NCI-H146 treated with DMSO at 0.1 percent for 48 hours (cell line): ENCODE measurements at regions not wholly inside any gene's neighbourhood (a gene's known extent, or its start where the extent isn't known, plus 50 kb on each side); places are given as distances from the start of the nearest gene placed in this dataset.
A peak's percentile ranks its signal among the peaks of the same experiment; 100 is the strongest.
"Not testable (repeated sequence)": the region's sequence is repeated elsewhere in the genome, so short reads cannot be mapped to it uniquely, and the experiment has no call there.

ENCODE experiments used
- DNase-seq: peaks from one replicate; lab custom pipeline; 2025; ENCODE audit not compliant: unreplicated experiment; lab: John Stamatoyannopoulos, UW

DNA sequence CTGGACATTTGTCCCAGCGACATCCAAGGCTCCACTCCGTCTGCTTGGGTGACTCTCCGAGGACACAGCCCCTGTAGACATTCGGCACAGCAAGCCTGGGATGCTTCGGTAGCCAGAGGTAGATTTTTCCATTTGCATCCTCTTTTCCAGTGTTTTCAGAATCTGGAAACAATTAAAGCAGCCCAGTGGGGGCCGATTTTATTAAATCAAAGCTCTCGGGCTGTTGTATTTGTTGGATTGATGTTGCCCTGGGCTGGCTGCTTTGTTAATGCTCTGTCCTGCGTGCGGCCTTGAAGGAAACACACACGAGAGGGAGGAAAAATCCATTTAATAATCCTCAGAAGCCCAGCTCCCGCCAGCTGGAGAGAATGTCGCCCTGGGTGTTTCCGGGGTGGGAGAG, 158.1 kb upstream of the CIBAR2 start:
- no peak for DNase-seq

DNA sequence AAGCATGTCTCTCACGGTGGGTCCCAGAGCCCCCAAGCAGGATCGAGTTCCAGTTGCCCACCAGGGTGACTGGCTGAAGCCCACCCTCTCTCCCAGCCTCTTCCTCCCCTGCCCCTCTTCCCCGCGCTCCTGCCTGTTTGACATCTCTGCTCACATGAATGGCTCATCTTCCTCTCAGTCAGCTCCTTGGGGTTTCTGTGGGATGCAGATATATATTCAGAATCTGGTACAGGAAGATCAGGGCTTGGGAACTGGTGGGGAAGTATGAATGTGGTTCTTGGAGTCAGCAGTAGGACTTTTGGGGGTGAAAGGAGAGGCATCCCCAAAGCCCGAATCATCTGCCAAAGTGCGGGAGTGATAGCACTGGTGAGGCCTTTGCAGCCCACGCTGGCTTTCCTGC, 158.9 kb upstream of the CIBAR2 start:
- DNase-seq: no peak

DNA sequence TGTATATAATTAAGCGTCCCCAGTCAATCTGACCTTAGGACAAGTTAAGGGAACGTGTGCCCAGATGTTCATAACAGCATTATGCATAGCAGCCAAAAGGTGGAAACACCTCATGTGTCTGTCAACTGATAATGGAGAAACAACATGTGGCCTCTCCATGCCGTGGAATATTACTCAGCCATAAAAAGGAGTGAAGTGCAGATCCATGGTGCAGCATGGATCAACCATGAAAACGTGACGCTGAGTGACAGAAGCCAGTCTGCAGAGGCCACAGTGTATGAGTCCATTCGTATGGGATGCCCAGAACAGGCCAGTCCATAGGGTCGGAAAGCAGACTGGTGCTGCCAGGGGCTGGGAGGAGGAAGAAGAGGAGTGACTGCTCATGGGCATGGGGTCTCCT, 161.0 kb upstream of the CIBAR2 start:
- no peak for DNase-seq

DNA sequence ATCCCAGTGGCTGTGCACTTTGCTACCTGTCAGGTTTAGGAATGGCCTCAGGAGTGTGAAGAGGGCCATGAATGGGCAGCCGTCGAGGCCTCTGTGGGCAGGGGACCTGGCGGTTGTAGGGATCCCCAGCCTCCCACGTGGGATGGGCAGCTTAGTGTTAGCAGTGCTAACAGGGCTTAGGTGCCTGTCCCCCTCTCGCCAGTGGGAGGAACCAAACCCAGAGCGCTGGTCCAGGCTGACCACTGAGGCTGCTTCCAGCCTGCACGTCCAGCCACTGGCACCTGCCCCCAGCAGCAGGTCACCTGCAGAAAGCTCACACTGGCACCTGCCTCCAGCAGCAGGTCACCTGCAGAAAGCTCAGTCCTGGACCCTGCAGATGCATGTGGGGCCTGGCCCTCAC, 162.2 kb upstream of the CIBAR2 start:
- DNase-seq: no peak

DNA sequence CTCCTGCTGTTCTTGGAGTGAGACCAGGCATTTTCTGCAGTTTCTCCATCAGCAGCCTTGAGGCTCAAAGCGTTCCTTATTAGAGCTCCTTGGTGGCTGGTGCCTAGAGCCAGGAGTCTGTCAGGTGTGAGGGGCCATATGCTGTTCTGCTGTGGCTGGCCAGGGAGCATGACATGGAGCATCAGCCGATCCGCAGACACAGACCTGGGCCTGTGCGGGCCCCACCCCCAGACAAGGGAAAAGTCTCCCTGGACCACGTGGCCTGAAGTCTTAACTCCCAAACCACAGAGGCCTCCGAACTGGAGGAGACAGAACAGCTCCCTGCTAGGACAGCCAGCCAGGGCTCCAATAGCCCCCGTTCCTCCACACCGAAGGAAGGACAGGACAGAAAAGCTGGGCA, 162.7 kb upstream of the CIBAR2 start:
- DNase-seq: no peak

DNA sequence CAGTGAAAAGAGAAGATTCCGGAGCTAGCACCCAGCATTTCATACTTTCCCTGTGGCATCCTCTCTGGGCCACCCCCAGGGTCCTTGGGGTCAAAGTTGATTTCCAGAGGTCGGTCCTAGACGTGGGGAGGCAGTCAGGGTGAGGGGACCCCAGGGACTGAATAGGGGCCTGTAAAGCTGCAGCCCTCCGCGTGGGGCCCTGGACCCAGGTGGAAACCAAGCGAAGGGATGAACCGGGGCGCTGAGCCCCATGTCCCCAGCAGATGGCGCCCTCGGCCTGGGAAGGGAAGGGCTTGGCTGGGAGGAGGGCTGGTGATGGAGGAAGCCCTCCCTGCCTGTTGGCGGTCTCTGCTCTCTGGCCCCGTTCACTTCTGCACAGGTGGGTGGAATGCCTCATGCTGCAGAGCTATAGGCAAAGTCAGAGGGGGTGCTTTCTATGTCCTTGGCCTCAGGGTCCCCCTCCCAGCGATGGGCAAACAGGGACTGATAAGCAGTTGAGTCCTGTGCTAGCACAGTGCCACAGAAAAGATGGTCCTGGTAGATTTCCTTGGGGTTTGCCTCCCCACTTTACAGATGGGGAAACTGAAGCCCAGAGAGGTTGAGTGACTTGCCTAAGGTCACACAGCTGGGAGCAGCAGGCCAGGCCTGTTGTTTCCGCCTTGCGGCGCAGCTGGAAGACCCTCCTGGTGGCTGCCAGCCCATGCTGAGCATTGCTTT, 163.4 kb upstream of the CIBAR2 start:
- DNase-seq: peak; percentile 12

DNA sequence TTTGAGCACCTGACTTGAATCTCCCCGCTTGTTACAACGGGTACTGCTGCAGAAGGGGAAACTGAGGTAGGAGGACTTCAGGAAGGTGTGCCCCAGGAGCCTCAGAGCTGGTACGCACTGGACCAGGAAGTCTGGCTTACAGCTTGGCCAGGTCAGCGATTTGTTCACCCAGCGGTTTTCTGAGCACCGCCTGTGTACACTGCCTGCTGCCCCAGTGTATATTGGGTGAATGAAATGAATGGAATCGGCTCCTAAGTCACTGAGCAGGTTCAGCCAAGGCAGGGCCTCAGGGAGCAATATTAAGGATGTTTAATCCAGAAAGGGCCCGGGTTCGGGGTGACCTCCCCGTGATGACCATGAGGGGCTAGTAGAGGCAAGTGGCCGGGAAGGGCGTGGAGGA, 164.0 kb upstream of the CIBAR2 start:
- DNase-seq: no peak

DNA sequence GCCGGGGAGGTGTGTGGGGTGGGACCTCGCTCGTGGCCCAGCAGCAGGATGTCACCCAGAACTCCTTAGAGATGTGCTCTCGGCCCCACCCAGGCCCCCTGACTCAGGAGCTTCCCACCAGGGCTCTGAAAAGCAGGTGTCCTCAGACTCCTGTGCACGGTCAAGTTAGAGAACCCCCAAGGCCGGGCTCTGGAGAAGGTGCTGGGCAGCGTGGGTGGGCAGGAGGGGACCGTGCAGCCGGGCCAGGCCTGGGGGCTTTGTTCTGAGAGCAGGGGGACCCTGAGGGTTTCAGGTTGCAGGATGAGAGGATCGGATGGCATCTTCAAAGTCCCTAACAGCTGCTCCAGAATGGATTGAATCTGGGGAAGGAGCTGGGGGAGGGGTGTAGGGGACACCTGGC, 164.4 kb upstream of the CIBAR2 start:
- no peak for DNase-seq

DNA sequence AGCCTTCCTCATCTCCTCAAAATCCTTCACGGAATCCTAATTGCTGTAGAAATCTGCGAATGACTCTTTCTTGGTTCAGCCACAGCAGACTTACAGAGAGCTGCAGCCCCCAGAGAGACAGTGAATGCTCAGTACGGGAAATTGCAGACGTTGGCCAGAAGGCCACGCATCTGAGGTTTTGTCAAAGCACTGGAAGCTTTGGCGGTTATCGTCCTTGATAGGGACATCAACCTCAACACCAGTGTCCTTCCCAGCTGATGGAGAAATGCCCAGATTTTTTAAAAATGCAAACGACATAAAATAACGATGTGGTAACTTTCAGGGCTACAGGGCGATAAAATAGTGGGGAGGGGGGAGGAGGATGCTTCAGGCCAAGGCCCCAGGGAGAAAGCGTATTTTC, 166.6 kb upstream of the CIBAR2 start:
- DNase-seq: no peak

DNA sequence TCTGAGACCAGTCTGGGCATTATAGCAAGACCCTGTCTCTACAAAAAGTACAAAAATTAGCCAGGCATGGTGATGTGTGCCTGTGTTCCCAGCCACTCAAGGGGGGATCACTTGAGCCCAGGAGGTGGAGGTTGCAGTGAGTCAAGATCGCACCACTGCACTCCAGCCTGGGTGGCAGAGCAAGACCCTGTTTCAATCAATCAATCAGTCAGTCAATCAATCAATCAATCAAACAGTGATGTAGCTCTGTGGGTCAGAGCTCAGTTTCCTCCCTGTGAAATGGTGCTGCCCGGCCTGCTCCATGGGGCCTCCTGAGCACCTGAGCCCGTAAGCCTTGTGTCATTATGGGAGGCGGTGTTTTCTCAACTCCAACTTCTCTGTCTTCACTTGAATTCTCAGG, 167.1 kb upstream of the CIBAR2 start:
- DNase-seq: no peak

DNA sequence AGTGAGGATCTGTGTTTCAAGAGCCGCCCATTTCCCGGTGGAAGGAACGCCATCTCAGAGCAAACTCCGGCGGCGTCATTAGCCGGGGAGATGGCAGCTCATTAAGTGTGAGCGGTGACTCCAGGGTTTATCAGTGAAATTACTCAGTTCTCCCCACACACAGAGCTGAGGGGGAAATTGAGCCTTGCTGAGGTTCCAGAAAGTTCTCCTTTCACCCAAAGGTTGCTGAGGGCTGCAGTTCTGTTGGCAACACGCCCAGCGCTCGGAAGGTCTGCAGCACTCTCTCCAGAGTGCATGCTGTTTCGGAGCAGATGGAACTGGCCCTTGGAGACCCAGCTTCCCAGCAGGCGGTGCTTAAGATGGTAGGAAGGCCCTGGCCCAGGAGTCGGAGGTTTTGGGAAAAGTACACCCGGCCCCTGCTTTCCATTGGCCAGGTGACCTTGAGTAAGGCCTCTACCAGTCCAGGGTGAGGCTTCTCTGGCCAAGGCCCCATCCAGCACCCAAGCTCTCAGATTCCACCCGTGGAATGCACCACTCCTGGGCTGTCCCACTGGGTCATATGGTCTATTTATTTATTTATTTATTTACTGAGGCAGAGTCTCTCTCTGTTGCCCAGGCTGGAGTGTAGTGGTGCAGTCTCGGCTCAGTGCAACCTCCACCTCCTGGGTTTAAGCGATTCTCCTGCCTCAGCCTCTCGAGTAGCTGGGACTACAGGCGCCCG, 167.7 kb upstream of the CIBAR2 start:
- DNase-seq: no peak

DNA sequence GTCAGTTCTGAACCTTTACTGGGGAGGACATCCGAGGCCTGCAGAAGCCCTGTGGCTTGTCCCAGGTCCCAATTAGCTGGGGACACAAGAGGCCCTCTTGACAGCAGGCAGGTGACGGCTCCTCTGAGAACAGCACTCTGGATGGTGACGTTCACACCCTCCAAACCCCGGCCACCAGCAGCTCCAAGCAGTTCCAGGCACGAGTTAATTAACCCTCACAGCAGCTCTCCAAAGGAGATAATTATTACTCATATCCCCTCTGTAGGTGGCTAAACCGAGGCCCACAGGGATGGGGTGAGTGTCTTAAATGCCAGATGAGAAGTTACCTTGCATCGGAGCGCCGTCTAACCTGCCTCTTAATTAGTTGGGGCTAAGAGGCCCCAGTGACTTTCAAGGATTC, 168.9 kb upstream of the CIBAR2 start:
- DNase-seq: no peak

DNA sequence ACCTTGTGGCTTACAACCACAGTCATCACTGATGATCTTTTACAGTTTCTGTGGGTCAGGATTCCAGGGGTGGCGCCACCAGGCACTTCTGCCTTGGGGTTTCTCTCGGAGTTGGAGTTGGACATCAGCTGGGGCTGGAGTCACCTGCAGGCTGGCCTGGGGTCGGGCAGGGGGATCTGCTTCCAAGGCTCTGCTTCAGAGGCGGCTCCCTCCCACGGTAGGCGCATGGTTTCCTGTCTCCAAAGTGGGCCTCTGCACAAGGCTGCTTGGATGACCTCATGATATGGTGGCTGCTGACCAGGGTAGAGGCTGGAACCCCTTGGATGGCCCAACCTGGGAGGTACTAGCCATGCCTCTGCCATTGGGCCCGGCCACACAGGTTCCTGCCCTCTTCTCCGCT, 170.6 kb upstream of the CIBAR2 start:
- no peak for DNase-seq

DNA sequence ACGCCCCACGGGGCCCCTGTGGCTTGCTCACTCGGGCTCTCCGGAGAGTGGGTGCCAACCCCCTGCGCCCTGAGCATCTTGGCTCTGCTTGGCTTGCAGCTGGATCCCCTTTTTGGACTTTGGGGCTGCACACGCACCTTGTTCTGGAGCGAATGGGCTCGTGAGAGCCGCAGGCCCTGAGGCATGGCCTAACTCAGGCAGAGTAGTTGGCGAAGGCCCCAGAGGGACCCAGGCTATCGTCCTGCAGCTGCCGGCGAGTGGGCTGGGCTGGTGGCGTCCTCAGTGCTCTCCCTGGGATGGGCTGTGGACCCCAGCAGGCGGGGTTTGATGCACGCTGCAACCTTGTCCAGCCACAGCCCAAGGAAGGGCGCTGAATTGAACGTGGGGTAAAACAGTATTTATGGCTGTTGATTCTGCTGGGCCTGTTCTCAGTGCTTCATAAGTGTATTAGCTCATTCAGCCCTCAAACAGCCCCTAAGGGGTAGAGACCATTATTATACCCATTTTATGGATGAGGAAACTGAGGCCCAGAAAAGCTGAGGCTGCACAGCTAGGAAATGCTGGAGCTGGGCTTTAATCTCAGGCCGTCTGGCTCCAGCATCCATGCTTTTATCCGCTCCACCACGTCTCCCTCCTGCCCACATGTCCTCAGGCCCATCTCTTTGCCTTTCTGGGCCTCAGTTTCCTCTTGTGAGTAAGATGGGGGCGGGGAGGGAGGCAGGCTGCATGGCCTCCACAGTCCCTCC, 171.2 kb upstream of the CIBAR2 start:
- no peak for DNase-seq

DNA sequence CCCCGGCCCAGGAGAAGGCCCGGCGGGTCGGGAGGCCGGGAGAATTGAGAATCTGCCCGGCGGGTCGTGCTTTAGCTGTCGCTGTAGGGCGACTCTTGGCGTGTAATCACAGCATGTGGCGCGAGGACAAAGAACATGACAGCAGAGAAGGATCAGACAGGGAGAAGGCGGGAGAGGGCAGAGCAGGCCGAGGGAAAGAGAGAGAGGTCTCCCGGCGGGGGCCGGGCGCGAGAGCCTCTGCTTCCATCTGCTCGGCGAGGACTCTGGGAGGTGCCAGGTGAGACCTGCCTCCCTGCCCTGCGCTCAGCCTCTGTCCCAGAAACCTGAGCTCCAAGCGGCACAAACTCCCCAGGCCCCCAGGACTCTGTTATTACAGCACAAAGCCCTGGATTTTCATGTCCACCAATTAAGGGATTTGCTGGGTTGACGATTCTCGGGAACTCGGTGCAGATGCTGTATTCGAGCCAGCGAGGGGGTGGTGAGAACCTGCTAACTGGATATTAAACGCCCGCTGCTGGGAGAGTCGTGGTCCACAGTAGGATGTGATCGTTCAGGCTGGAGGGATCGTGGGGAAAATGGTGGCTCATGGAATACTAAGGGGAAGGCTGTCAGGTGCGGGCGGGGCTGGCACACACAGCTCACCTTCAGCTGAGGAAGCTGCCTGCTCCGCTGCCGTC, 172.0 kb upstream of the CIBAR2 start:
- peak; percentile 58 for DNase-seq

DNA sequence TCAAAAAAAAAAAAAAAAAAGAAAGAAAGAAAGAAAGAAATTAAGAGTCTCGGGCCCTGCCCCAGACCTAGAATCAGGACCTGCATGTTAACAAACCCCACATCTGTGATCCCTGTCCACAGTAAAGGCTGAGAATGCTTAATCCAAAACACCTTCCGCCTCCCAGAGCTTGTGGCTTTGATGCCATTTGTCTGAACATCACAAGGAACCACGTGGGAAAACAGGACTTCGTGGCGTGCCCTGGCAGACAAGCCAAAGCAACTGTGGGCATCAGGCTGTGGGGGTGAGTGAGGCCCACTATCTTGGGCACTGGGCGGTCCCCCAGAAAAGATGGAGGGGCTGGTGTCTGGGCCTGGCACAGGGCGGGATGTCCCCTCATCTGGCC, 173.4 kb upstream of the CIBAR2 start:
- DNase-seq: no peak

DNA sequence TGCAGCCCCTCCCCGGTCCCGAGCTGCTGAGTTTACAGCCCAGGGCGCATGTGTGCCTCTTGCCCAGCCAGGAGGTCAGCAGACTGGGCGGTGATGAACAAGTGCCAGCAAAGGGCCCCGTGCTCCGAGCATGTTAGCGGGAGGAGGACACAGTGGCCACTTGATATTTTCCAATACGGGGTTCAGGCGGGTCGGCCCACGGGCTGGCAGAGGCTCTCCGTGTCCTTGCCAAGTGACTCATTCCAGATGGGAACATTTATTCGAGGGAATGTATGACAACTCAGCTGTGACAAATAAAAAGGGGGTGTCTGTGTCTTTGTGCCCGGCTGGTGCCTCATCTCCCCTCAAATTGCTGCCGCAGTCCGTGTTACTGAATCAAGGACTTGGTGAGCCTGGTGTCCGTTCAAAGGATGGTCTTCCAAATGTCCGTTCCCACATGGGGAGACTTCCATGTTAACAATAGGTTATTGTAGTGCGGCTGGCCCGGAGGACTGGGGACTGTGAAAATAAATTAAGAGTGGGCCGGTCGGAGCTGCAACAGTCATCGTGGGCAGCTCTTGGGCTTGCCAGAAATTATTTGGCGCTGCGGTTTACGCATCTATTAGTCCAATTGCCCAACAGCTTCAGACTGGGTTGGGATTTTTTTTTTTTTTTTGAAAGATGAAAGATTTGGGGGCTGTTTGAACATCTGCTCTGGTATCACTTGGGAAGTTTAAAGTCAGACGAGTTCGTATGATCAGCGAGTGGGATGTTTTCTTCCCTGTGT, 174.0 kb upstream of the CIBAR2 start:
- no peak for DNase-seq

DNA sequence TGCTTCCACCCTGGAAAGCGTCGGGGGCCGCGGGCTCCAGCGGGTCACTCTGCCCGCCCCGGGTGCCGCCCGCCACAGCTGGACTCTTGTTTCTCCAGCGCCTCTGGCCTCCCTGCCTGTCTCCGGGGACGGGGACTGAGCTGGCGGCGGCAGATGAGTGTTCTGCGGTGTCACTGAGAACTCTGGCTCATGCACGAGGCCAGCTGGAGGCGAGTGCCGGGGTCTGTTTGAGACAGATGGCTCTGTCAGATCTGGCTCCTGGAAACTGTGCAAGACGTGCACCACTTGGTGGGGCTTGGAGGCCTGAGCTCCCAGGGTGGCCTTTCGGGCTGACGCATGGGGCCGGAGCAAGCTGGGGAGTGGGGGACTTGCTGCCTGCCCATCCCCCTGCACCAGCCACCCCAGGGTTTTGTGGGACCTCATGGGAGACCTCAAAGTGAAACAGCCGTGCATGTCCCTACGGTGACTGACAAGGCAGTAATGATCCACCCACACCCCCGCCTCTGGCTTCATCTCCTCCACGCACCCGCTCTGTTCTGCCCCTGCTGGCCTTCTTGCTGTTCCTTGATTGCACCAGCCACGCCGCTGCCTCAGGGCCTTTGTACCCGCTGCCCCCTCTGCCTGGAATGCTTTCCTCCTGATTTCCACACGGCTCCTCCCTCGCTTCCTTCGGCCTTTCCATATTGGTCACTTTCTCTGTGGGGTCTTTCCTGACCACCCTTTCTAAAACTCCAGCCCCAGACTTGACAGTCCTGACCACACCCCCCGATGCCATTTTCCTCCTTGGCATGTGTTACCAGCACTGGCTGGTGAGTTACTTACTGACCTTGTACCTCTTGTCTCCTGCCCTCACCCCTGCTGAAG, 174.9 kb upstream of the CIBAR2 start:
- no peak for DNase-seq

DNA sequence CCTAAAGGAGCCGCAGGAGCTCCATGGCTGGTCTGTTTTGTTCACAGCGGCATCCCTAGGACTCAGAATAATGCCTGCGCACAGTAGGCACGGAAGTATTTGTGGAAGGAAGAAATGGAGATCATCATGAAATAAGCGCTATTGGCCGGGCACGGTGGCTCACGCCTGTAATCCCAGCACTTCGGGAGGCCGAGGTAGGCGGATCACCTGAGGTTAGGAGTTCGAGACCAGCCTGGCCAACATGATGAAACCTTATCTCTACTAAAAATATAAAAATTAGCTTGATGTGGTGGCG, 175.5 kb upstream of the CIBAR2 start:
- not testable (repeated sequence) for DNase-seq

DNA sequence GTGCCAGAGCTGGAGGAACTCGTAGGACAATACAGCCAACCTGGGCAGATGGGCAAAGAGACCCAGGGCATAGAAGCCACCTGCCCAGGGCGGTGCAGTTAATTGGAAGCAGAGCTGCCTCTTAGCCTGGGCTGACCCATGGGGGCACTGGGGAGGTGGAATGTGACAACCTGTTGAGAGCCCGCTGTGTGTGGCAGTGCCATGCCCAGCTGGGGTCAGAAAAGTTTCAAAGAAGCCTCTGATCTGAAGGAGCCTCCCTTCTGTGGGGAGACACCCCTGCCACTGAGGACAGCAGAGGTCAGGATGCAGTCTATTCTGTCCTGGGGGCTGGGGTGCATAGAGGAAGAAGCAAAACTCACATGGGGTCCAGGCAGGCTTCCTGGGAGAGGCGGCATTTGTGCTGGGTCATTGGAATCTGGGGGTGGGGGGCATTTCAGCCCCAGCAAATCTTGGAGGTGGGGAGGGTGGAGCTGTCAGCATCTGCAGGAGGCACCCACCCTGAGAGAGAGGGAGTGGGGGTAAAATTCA, 176.1 kb upstream of the CIBAR2 start:
- DNase-seq: no peak
